Activated naive CD8-positive, alpha-beta T cell treated with anti-CD3 and anti-CD28 coated beads for 36 hours (primary cell): ENCODE measurements at regions not wholly inside any gene's neighbourhood (a gene's known extent, or its start where the extent isn't known, plus 50 kb on each side); places are given as distances from the start of the nearest gene placed in this dataset.
"Not testable (repeated sequence)": the region's sequence is repeated elsewhere in the genome, so short reads cannot be mapped to it uniquely, and the experiment has no call there.

Source experiments
- DNase-seq: peaks from one replicate; pipeline ENCODE4 v3.0.0; 2021
- H3K27ac Mint-ChIP-seq: one replicate; pipeline ENCODE4 v1.8.0; 2022; ENCODE audit warnings: mild to moderate bottlenecking, moderate library complexity, mixed read lengths
- H3K27me3 Mint-ChIP-seq: one replicate; pipeline ENCODE4 v1.8.0; 2022; ENCODE audit warnings: mild to moderate bottlenecking, mixed read lengths
- H3K36me3 Mint-ChIP-seq: one replicate; pipeline ENCODE4 v1.8.0; 2021; ENCODE audit warnings: mild to moderate bottlenecking, mixed read lengths
- H3K4me1 Mint-ChIP-seq: one replicate; pipeline ENCODE4 v1.8.0; 2021; ENCODE audit warnings: mixed read lengths
- H3K4me3 Mint-ChIP-seq: one replicate; pipeline ENCODE4 v1.8.0; 2022; ENCODE audit warnings: mild to moderate bottlenecking, moderate library complexity, mixed read lengths
- H3K9me3 Mint-ChIP-seq: one replicate; pipeline ENCODE4 v1.8.0; 2022; ENCODE audit warnings: mixed read lengths

DNA sequence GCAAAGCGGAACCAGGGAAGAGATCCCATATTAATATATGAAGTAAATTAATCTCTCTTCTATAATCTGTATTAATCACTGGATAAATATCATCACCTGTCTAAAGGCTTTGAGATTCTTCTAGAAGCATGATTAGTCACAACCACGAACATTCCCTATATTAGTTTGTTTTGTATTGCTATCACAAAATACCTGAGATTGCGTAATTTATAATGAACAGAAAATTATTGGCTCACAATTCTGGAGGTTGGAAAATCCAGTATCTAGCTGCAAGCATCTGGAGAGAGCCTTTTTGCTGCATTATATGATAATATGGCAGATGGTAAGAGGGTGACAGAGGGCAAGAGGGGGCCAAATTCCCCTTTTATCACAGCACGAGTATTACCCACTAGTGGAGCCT is 532.6 kb upstream of the EPHA5 start:
- Mint-ChIP-seq H3K36me3 (no peaks in the 10 kb centered on the region), H3K4me3 (no peak overlapping the region), H3K27ac (no peak overlapping the region), H3K4me1 (no peaks in the 10 kb centered on the region), H3K27me3 (no peaks in the 10 kb centered on the region), H3K9me3 (peaks cover 6% of the 10 kb centered on the region)
- DNase-seq: no peak

DNA sequence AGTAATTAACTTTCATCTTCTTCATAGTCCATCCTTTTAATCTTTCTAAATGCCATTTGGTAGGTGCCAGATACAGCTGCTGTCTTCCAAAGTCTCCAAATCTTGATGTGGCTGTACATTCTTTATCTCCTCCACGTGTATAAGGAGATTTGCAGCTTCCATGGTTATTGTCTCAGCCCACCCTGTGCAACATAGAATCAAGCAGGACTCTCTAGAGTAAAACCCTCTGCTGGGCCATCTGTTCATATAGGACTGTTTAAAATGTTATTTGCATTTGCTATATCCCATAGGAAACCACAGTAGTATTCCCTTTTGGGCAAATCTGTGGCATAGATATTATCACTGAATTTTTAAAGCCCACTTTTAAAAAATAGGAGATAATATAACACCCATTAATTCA is 527.2 kb upstream of the EPHA5 start:
- no peak overlapping the region for H3K27ac Mint-ChIP-seq
- no peak for DNase-seq
- no peak overlapping the region for H3K4me3 Mint-ChIP-seq

DNA sequence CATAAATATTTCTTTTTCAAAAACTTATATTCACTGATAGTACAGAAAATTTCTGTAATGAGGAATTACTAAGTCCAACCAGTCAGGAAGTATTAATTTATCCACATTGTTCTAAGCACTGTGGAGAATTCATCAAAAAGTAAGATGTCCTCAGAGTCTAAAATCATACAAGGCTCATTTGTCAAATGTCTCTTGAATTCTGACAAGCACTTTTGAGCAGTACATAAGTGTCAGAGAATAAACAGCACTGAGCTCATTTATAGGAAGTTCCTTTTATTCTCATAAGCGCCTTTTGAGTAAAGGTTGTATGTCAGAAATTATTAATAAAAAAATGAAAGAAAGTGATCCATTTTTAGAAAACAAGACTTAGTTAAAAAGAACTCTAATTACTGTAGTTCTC is 523.2 kb upstream of the EPHA5 start:
- Mint-ChIP-seq H3K9me3 (no peaks in the 10 kb centered on the region), H3K27ac (no peak overlapping the region), H3K4me1 (no peaks in the 10 kb centered on the region), H3K4me3 (no peak overlapping the region), H3K36me3 (no peaks in the 10 kb centered on the region), H3K27me3 (no peaks in the 10 kb centered on the region)
- DNase-seq: no peak

More for the DNA sequence above, 527.2 kb upstream of the EPHA5 start:
- no peaks in the 10 kb centered on the region for H3K27me3 Mint-ChIP-seq
- H3K4me1 Mint-ChIP-seq: no peaks in the 10 kb centered on the region
- H3K9me3 Mint-ChIP-seq: peaks cover 6% of the 10 kb centered on the region
- no peaks in the 10 kb centered on the region for H3K36me3 Mint-ChIP-seq

DNA sequence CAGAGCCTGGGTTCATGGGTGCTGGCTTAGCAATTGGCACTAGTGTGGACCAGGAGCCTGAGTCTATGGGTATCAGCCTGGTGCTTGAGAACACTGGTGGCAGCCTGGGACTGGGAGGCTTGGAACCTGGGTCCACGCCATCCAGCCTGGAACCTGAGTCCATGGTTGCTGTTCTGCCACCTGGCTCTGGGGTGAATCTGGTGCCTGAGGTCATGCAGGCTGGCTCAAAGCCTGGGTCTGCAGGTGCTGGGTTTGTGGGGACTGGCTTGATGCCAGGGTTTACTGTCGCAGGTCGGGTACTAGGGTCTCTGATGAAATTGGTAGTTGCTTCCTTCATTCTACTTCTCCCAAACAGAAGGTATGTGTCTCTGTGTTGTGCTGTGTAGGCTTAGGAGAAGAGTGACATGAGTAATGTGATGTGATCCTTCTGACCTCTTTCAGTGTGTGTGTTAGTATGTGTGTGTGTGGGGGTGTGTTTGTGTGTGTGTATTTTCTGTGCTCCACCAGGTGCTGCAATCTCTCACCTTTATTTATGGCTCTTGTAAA is 517.0 kb upstream of the EPHA5 start:
- no peak for DNase-seq
- Mint-ChIP-seq H3K4me1 (no peaks in the 10 kb centered on the region), H3K9me3 (peaks cover 3% of the 10 kb centered on the region), H3K4me3 (no peak overlapping the region), H3K27me3 (no peaks in the 10 kb centered on the region), H3K36me3 (no peaks in the 10 kb centered on the region), H3K27ac (no peak overlapping the region)

DNA sequence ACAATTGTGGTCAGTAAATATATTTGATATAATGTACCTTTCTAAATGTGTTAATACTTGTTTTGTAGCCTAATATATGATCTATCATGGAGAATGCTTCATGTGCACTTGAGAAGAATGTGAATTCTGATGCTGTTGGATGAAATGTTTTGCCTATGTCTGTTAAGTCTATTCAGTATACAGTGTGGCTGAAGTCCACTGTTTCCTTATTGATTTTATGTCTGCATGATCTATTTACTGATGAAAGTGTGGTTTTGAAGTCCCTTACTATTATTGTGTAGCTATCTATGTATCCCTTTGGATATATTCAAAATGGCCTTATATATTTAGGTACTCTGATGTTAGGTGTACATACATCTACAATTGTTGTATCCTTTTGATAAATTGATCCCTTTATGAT is 515.8 kb upstream of the EPHA5 start:
- Mint-ChIP-seq H3K4me3 (no peak overlapping the region), H3K36me3 (no peaks in the 10 kb centered on the region), H3K27me3 (no peaks in the 10 kb centered on the region), H3K9me3 (peaks cover 6% of the 10 kb centered on the region), H3K27ac (no peak overlapping the region), H3K4me1 (no peaks in the 10 kb centered on the region)
- DNase-seq: no peak

DNA sequence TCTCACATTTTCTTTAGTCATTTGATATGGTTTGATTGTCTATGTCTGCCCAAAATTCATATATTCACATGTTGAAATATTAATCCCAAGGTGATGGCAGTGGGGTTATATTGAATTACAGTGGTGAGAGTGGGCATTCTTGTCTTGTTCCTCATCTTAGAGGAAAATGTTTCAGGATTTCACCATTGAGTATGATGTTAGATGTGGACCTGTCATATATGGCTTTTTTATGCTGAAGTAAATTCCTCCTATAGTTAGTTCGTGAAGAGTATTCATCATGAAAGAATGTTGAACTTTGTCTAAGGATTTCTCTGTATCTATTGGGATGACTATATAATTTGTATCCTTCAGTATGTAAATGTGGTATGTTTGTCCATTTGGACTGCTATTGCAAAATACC is 512.3 kb upstream of the EPHA5 start:
- Mint-ChIP-seq H3K36me3 (no peaks in the 10 kb centered on the region), H3K9me3 (peaks cover 8% of the 10 kb centered on the region), H3K4me1 (no peaks in the 10 kb centered on the region), H3K27me3 (no peaks in the 10 kb centered on the region), H3K27ac (no peak overlapping the region), H3K4me3 (no peak overlapping the region)
- no peak for DNase-seq

DNA sequence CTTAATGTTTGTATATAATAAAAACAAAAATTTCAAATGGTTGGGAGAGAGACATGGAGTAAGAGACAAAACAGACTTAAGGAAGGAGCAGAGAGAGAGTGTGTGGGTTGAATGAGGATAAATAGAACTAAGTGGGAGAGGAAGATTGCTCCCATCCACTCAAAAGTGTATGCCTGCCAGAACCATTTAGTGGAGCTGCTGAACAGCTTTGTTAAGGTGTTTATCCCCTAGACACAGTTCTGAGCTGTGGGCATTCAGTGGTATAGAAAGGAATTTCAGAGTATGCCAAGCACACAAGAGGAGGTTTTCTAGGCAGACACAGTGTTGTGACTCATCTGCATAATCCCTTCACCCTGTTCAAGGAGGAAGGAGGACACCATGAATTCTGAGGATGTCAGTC is 508.6 kb upstream of the EPHA5 start:
- Mint-ChIP-seq H3K27ac (no peak overlapping the region), H3K4me1 (no peaks in the 10 kb centered on the region), H3K4me3 (no peak overlapping the region), H3K27me3 (no peaks in the 10 kb centered on the region), H3K9me3 (peaks cover 8% of the 10 kb centered on the region), H3K36me3 (no peaks in the 10 kb centered on the region)
- no peak for DNase-seq

DNA sequence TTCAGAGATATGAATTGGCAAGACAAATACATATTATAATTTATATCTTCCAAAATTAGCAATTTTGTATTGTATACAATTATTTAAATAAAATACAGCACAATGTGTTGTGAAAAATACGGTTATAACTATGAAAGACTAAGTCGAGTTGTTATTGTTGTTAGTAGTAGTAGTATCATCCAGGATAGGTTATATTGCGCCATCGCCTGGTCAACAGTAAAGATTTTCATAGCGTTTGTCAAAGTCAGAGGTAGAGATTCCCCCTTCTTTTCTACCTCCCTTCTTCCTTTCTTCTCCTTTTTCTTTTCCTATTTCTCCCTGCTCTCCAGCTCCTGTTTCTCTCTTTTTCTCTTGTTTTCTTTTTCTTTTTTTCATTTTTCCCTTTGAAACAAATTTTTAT is 499.1 kb upstream of the EPHA5 start:
- Mint-ChIP-seq H3K4me3 (no peak overlapping the region), H3K36me3 (no peaks in the 10 kb centered on the region), H3K27ac (no peak overlapping the region), H3K9me3 (peaks cover 5% of the 10 kb centered on the region), H3K4me1 (no peaks in the 10 kb centered on the region), H3K27me3 (no peaks in the 10 kb centered on the region)
- DNase-seq: no peak

DNA sequence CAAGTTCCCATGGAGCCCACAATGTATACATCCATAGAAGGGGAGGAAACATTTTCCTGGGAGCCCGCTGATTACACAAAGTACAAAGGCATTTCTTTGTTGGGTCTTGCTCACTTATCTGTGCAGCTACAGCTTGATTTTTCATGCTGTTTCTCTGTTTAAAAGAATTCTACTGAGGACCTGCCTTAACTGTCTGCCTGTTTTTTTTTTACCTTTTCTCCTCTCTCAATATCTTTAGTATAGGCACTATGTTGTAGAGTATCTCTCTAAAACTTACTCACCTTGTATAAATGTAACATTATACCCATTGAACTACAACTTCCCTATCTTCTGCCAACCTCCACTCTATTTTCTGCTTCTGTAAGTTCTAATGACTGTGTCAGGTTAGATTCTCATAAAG is 494.6 kb upstream of the EPHA5 start:
- Mint-ChIP-seq H3K36me3 (no peaks in the 10 kb centered on the region), H3K9me3 (peaks cover 9% of the 10 kb centered on the region), H3K27ac (no peak overlapping the region), H3K27me3 (no peaks in the 10 kb centered on the region), H3K4me1 (no peaks in the 10 kb centered on the region), H3K4me3 (no peak overlapping the region)
- no peak for DNase-seq

DNA sequence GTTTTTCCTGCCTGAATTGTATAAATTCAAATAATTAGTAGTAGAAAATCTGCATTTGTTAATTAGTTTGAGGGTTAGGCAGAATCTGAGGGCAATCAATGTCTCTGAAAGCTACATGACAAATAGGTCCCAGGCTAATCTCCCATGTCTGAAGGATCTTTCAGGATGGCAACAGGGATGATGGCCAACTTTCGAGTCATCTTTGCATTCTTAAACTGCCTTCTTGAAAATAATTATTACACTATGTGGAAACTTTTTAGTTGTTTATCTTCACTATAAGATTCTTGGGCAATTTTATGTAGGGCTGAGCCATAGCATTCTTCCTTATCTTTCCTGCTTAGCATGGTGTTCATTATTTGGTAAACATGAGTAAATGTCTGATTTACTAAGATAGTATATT is 490.3 kb upstream of the EPHA5 start:
- Mint-ChIP-seq H3K9me3 (peaks cover 7% of the 10 kb centered on the region), H3K27ac (no peak overlapping the region), H3K27me3 (no peaks in the 10 kb centered on the region), H3K4me3 (no peak overlapping the region), H3K4me1 (no peaks in the 10 kb centered on the region), H3K36me3 (no peaks in the 10 kb centered on the region)
- no peak for DNase-seq

DNA sequence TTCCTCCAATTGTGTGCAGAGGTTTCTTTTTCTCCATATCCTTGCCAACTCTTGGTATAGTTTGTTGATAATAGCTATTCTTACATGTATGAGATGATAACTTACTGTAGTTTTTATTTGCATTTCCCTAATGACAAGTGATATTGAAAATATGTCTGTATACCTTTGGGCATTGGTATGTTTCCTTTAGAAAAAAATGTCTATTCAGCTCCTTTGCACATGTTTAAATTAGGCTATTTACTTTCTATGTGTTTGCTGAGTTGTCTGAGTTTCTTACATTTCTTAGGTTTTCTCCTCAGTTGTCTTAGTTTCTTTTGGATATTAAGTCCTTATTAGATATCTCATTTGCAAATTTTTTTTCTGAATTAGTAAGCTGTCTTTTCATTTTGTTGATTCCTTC is 487.3 kb upstream of the EPHA5 start:
- Mint-ChIP-seq H3K27me3 (no peaks in the 10 kb centered on the region), H3K27ac (no peak overlapping the region), H3K4me3 (no peak overlapping the region), H3K9me3 (peaks cover 4% of the 10 kb centered on the region), H3K36me3 (no peaks in the 10 kb centered on the region), H3K4me1 (no peaks in the 10 kb centered on the region)
- DNase-seq: no peak

DNA sequence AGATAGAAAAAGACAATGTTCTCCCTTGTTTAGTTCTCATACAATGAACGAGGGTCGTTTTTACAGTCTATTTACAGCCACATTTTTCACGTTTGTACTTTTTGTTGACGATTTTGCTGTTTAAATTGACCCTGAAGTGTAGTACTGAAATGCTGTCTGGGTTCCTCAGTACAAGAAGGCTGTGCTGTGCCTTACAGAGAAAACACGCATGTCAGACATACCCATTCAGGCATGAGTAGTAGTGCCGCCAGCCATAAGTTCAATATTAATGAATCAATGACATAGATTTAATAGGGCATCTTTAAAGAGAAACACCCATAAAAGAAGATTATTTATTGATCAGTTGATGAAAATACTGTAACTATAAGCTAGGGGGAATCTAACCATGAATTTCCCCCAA is 459.8 kb upstream of the EPHA5 start:
- H3K36me3 Mint-ChIP-seq: no peaks in the 10 kb centered on the region
- H3K27ac Mint-ChIP-seq: no peak overlapping the region
- no peaks in the 10 kb centered on the region for H3K27me3 Mint-ChIP-seq
- H3K4me3 Mint-ChIP-seq: no peak overlapping the region
- H3K9me3 Mint-ChIP-seq: peaks cover 1% of the 10 kb centered on the region
- H3K4me1 Mint-ChIP-seq: no peaks in the 10 kb centered on the region
- no peak for DNase-seq

DNA sequence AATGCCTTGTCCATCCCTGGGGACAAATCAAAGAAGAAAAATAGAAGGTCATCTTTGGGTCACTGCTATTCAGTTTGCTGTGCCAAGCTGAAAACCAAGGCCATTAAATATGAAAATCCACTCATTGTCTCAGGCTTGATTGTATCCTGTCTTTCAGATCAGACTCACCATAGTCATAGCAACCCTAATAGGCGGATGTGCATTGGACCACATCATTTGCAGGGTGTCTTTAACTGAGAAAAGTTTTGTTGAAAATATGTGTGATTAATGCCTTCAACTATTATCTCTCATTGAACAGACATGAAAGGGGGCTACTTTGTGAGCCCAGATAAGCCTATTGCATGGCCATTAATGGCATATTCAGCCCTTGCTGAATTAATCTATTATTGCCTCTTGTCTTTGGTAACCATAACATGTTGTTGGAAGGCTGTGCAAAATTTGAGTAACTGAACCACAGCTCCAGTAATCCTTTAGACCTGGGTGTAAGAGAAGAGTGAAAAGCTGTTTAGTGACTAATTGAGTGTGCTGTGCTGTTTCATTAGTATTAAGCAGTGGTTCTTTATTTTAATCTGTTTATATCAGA is 453.6 kb upstream of the EPHA5 start:
- no peaks in the 10 kb centered on the region for H3K36me3 Mint-ChIP-seq
- no peak overlapping the region for H3K4me3 Mint-ChIP-seq
- peaks cover 1% of the 10 kb centered on the region for H3K9me3 Mint-ChIP-seq
- H3K27ac Mint-ChIP-seq: no peak overlapping the region
- DNase-seq: no peak
- no peaks in the 10 kb centered on the region for H3K4me1 Mint-ChIP-seq
- H3K27me3 Mint-ChIP-seq: no peaks in the 10 kb centered on the region

DNA sequence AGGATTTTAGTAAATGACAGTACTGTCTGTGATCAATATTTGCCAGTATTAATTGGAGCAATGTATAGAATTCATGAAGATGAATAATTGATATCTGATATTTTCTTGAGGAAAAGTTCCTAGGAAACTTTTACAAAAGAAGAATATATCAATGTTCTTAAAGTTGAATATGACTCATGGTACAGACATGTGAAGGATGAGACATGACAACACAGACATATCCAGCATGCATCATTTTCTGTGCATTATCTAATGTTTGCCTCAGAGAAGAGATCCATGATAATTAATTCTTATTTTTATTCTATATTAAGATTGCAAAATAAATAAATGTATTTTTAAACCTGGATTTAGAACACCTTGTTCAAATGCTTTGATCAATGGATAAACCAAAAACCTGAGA is 452.9 kb upstream of the EPHA5 start:
- Mint-ChIP-seq H3K4me1 (no peaks in the 10 kb centered on the region), H3K4me3 (no peak overlapping the region), H3K27me3 (no peaks in the 10 kb centered on the region), H3K9me3 (peaks cover 1% of the 10 kb centered on the region), H3K27ac (no peak overlapping the region), H3K36me3 (no peaks in the 10 kb centered on the region)
- no peak for DNase-seq

DNA sequence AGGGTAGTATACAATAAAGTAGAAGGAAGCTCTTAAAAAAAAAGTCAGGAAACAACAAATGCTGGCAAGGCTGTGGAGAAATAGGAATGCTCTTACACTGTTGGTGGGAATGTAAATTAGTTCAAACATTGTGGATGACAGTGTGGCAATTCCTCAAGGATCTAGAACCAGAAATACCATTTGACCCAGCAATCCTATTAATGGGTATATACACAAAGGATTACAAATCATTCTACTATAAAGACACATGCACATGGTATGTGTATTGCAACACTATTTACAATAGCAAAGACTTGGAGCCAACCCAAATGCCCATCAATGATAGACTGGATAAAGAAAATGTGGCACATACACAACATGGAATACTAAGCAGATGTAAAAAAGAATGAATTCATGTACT is 444.9 kb upstream of the EPHA5 start:
- not testable (repeated sequence) for H3K4me3 Mint-ChIP-seq, H3K4me1 Mint-ChIP-seq, H3K9me3 Mint-ChIP-seq, H3K36me3 Mint-ChIP-seq, DNase-seq, H3K27me3 Mint-ChIP-seq, H3K27ac Mint-ChIP-seq

DNA sequence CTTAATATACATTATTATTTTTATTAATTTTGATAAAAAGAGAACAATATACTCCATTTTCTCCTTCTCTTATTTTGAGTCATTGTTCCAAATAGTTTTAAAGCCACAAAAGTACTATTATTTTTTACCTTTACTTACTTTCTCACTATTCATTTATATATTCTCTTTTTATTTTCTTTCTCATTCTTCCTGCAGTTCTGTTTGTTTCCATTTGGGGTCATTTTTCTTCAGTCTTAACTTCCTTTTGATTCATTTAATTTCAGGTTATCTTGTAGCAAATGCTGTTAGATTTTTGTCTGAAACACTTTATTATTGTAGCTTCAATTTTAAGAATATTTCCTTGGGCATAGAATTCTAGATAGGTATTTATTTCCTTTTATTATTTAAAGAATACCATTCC is 438.6 kb upstream of the EPHA5 start:
- H3K4me1 Mint-ChIP-seq: no peaks in the 10 kb centered on the region
- H3K4me3 Mint-ChIP-seq: no peak overlapping the region
- no peak for DNase-seq
- H3K27ac Mint-ChIP-seq: no peak overlapping the region
- peaks cover 5% of the 10 kb centered on the region for H3K9me3 Mint-ChIP-seq
- no peaks in the 10 kb centered on the region for H3K27me3 Mint-ChIP-seq
- no peaks in the 10 kb centered on the region for H3K36me3 Mint-ChIP-seq

DNA sequence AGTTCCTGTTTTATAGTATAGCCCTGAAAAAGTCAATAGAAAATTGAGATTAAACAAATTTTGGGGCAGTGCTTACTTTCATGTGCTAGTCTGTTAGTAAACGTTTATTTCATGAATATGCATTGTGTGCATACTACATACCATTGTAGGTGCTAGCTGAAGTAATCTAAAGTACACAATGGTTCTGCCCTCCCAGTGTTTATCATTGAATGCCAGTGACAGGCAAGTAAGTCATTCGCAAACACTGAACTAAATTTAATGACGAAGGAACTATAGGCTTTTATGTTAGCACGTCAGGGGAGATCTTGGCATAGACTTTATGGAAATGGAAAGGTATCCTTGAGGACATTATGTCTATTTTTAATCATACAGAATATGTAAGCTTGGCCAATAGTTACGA is 426.9 kb upstream of the EPHA5 start:
- Mint-ChIP-seq H3K4me3 (no peak overlapping the region), H3K9me3 (peaks cover 12% of the 10 kb centered on the region), H3K27me3 (no peaks in the 10 kb centered on the region)

More for the DNA sequence above, 426.9 kb upstream of the EPHA5 start:
- no peaks in the 10 kb centered on the region for H3K4me1 Mint-ChIP-seq
- no peaks in the 10 kb centered on the region for H3K36me3 Mint-ChIP-seq
- H3K27ac Mint-ChIP-seq: no peak overlapping the region
- DNase-seq: no peak
